ENCODE measurements at regions not wholly inside any gene's neighbourhood (a gene's known extent, or its start where the extent isn't known, plus 50 kb on each side); places are given as distances from the start of the nearest gene placed in this dataset.

DNA sequence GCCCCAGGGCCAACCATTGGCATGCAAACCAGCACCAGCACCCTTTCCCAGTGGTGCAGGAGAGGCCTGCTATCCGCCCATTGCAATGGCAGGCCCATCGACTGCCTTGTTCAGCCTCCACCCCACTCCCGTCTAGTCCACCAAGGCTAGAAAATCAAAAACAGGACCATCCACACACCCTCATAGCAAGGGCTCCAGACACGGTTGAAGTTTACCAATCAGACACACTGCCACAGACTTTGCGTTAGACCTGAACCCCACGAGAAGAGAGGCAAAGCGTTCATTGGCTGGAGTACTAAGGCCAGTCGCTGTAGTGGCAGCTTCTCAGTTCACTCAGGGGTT is 95.3 kb upstream of the TEX51 start:
- TF ChIP-seq, protein P1, sequence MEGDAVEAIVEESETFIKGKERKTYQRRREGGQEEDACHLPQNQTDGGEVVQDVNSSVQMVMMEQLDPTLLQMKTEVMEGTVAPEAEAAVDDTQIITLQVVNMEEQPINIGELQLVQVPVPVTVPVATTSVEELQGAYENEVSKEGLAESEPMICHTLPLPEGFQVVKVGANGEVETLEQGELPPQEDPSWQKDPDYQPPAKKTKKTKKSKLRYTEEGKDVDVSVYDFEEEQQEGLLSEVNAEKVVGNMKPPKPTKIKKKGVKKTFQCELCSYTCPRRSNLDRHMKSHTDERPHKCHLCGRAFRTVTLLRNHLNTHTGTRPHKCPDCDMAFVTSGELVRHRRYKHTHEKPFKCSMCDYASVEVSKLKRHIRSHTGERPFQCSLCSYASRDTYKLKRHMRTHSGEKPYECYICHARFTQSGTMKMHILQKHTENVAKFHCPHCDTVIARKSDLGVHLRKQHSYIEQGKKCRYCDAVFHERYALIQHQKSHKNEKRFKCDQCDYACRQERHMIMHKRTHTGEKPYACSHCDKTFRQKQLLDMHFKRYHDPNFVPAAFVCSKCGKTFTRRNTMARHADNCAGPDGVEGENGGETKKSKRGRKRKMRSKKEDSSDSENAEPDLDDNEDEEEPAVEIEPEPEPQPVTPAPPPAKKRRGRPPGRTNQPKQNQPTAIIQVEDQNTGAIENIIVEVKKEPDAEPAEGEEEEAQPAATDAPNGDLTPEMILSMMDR (conservative IDR thresholded peaks at IDR 0.05; ENCODE audit: low read depth in 2 of 2) = no peak
- TF ChIP-seq, protein P2, sequence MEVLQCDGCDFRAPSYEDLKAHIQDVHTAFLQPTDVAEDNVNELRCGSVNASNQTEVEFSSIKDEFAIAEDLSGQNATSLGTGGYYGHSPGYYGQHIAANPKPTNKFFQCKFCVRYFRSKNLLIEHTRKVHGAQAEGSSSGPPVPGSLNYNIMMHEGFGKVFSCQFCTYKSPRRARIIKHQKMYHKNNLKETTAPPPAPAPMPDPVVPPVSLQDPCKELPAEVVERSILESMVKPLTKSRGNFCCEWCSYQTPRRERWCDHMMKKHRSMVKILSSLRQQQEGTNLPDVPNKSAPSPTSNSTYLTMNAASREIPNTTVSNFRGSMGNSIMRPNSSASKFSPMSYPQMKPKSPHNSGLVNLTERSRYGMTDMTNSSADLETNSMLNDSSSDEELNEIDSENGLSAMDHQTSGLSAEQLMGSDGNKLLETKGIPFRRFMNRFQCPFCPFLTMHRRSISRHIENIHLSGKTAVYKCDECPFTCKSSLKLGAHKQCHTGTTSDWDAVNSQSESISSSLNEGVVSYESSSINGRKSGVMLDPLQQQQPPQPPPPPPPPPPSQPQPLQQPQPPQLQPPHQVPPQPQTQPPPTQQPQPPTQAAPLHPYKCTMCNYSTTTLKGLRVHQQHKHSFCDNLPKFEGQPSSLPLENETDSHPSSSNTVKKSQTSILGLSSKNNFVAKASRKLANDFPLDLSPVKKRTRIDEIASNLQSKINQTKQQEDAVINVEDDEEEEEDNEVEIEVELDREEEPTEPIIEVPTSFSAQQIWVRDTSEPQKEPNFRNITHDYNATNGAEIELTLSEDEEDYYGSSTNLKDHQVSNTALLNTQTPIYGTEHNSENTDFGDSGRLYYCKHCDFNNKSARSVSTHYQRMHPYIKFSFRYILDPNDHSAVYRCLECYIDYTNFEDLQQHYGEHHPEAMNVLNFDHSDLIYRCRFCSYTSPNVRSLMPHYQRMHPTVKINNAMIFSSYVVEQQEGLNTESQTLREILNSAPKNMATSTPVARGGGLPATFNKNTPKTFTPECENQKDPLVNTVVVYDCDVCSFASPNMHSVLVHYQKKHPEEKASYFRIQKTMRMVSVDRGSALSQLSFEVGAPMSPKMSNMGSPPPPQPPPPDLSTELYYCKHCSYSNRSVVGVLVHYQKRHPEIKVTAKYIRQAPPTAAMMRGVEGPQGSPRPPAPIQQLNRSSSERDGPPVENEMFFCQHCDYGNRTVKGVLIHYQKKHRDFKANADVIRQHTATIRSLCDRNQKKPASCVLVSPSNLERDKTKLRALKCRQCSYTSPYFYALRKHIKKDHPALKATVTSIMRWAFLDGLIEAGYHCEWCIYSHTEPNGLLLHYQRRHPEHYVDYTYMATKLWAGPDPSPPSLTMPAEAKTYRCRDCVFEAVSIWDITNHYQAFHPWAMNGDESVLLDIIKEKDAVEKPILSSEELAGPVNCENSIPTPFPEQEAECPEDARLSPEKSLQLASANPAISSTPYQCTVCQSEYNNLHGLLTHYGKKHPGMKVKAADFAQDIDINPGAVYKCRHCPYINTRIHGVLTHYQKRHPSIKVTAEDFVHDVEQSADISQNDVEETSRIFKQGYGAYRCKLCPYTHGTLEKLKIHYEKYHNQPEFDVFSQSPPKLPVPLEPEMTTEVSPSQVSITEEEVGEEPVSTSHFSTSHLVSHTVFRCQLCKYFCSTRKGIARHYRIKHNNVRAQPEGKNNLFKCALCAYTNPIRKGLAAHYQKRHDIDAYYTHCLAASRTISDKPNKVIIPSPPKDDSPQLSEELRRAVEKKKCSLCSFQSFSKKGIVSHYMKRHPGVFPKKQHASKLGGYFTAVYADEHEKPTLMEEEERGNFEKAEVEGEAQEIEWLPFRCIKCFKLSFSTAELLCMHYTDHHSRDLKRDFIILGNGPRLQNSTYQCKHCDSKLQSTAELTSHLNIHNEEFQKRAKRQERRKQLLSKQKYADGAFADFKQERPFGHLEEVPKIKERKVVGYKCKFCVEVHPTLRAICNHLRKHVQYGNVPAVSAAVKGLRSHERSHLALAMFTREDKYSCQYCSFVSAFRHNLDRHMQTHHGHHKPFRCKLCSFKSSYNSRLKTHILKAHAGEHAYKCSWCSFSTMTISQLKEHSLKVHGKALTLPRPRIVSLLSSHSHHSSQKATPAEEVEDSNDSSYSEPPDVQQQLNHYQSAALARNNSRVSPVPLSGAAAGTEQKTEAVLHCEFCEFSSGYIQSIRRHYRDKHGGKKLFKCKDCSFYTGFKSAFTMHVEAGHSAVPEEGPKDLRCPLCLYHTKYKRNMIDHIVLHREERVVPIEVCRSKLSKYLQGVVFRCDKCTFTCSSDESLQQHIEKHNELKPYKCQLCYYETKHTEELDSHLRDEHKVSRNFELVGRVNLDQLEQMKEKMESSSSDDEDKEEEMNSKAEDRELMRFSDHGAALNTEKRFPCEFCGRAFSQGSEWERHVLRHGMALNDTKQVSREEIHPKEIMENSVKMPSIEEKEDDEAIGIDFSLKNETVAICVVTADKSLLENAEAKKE (CRISPR knock-in tag; IDR thresholded peaks at IDR 0.05) = no peak
- TF ChIP-seq EZH2 (IDR thresholded peaks at IDR 0.05; ENCODE audit: low read depth, unreplicated experiment) = no peak
- TF ChIP-seq POLR2AphosphoS5 (IDR thresholded peaks at IDR 0.05; ENCODE audit: low read depth) = no peak
- TF ChIP-seq JUNB (IDR thresholded peaks at IDR 0.05; ENCODE audit: unreplicated experiment) = no peak
- no peak for TF ChIP-seq ETS1 (IDR thresholded peaks at IDR 0.05)
- no peak for TF ChIP-seq STAT1 (IDR thresholded peaks at IDR 0.05; ENCODE audit: unreplicated experiment)
- TF ChIP-seq EZH2phosphoT487 (IDR thresholded peaks at IDR 0.05; ENCODE audit: unreplicated experiment) = no peak
- TF ChIP-seq, protein P3, sequence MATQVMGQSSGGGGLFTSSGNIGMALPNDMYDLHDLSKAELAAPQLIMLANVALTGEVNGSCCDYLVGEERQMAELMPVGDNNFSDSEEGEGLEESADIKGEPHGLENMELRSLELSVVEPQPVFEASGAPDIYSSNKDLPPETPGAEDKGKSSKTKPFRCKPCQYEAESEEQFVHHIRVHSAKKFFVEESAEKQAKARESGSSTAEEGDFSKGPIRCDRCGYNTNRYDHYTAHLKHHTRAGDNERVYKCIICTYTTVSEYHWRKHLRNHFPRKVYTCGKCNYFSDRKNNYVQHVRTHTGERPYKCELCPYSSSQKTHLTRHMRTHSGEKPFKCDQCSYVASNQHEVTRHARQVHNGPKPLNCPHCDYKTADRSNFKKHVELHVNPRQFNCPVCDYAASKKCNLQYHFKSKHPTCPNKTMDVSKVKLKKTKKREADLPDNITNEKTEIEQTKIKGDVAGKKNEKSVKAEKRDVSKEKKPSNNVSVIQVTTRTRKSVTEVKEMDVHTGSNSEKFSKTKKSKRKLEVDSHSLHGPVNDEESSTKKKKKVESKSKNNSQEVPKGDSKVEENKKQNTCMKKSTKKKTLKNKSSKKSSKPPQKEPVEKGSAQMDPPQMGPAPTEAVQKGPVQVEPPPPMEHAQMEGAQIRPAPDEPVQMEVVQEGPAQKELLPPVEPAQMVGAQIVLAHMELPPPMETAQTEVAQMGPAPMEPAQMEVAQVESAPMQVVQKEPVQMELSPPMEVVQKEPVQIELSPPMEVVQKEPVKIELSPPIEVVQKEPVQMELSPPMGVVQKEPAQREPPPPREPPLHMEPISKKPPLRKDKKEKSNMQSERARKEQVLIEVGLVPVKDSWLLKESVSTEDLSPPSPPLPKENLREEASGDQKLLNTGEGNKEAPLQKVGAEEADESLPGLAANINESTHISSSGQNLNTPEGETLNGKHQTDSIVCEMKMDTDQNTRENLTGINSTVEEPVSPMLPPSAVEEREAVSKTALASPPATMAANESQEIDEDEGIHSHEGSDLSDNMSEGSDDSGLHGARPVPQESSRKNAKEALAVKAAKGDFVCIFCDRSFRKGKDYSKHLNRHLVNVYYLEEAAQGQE (IDR thresholded peaks at IDR 0.05; ENCODE audit: unreplicated experiment) = no peak
- TF ChIP-seq ZNF331 (CRISPR knock-in tag; IDR thresholded peaks at IDR 0.05; ENCODE audit: low read depth) = no peak

More for the DNA sequence above, 95.3 kb upstream of the TEX51 start:
- Histone ChIP-seq H3K27ac (ENCODE audit: low read depth) (no peak overlapping the region), H4K20me1 (replicated peaks; ENCODE audit: insufficient read depth) (no peaks in the 10 kb centered on the region), H3K9me2 (ENCODE audit: insufficient read depth) (0 out of 2 replicates have a peak, but pooled peaks cover 4% of the 10 kb centered on the region), H2AFZ (0 out of 2 replicates have a peak overlapping the region, but pooled peaks have one; percentile 63), H3K4me2 (no peak overlapping the region), H3F3A (replicated peaks; ENCODE audit: low read depth) (no peaks in the 10 kb centered on the region), H3K36me3 (ENCODE audit: insufficient read depth) (no peaks in the 10 kb centered on the region), H3K27me3 (ENCODE audit: insufficient read depth) (no peaks in the 10 kb centered on the region), H3K4me1 (ENCODE audit: insufficient read depth) (peaks cover 12% of the 10 kb centered on the region; the same call in 1 of the 2 replicates), H3K79me2 (replicated peaks; ENCODE audit: insufficient read depth) (no peaks in the 10 kb centered on the region), H3K4me3 (no peak overlapping the region)
- Mint-ChIP-seq H3K4me1 (peaks cover 8% of the 10 kb centered on the region), H3K27me3 (ENCODE audit: insufficient read depth, low read depth, poor library complexity) (peaks cover 2% of the 10 kb centered on the region), H3K4me3 (no peak overlapping the region), H3K27ac (no peak overlapping the region), H3K9me3 (no peaks in the 10 kb centered on the region), H3K36me3 (ENCODE audit: low read depth) (no peaks in the 10 kb centered on the region)
- ATAC-seq (no peak), DNase-seq (ENCODE audit: low spot score) (no peak)
